ENCODE measurements at regions not wholly inside any gene's neighbourhood (a gene's known extent, or its start where the extent isn't known, plus 50 kb on each side); places are given as distances from the start of the nearest gene placed in this dataset.
"Not testable (repeated sequence)": the region's sequence is repeated elsewhere in the genome, so short reads cannot be mapped to it uniquely, and the experiment has no call there.

- DNase-seq (ENCODE audit: low read depth in 1 of 2, low spot score in 1 of 2) = no peak
Observed at GRCh38 chr6:15096894-15097837, 148.7 kb upstream of the JARID2 start.

- no peak for DNase-seq (ENCODE audit: low read depth in 1 of 2, low spot score in 1 of 2)
Observed at GRCh38 chr6:15101130-15101529, 144.7 kb upstream of the JARID2 start.

- DNase-seq (ENCODE audit: low read depth in 1 of 2, low spot score in 1 of 2) = no peak
Observed at GRCh38 chr6:15102241-15102640, 143.6 kb upstream of the JARID2 start.

- DNase-seq (ENCODE audit: low read depth in 1 of 2, low spot score in 1 of 2) = no peak
Observed at GRCh38 chr6:15106958-15107643, 138.8 kb upstream of the JARID2 start.

- DNase-seq (ENCODE audit: low read depth in 1 of 2, low spot score in 1 of 2) = no peak
Observed at GRCh38 chr6:15107644-15108382, 138.1 kb upstream of the JARID2 start.

GRCh38 chr6:15108383-15108715, 137.5 kb upstream of the JARID2 start:
- no peak for DNase-seq (ENCODE audit: low read depth in 1 of 2, low spot score in 1 of 2)

GRCh38 chr6:15109338-15110090, 136.4 kb upstream of the JARID2 start:
- DNase-seq (ENCODE audit: low read depth in 1 of 2, low spot score in 1 of 2) = no peak

GRCh38 chr6:15110726-15111354, 135.0 kb upstream of the JARID2 start:
- DNase-seq (ENCODE audit: low read depth in 1 of 2, low spot score in 1 of 2) = no peak

- not testable (repeated sequence) for DNase-seq (ENCODE audit: low read depth in 1 of 2, low spot score in 1 of 2)
Observed at GRCh38 chr6:15111576-15111975, 134.3 kb upstream of the JARID2 start.

GRCh38 chr6:15113587-15113986, 132.3 kb upstream of the JARID2 start:
- no peak for DNase-seq (ENCODE audit: low read depth in 1 of 2, low spot score in 1 of 2)

GRCh38 chr6:15114061-15114460, 131.8 kb upstream of the JARID2 start:
- no peak for DNase-seq (ENCODE audit: low read depth in 1 of 2, low spot score in 1 of 2)

- no peak for DNase-seq (ENCODE audit: low read depth in 1 of 2, low spot score in 1 of 2)
Observed at GRCh38 chr6:15116889-15117288, 129.0 kb upstream of the JARID2 start.

- no peak for DNase-seq (ENCODE audit: low read depth in 1 of 2, low spot score in 1 of 2)
Observed at GRCh38 chr6:15121443-15121842, 124.4 kb upstream of the JARID2 start.

GRCh38 chr6:15121977-15122550, 123.8 kb upstream of the JARID2 start:
- no peak for DNase-seq (ENCODE audit: low read depth in 1 of 2, low spot score in 1 of 2)

- DNase-seq (ENCODE audit: low read depth in 1 of 2, low spot score in 1 of 2) = no peak
Observed at GRCh38 chr6:15129887-15130286, 116.0 kb upstream of the JARID2 start.

GRCh38 chr6:15131234-15131633, 114.6 kb upstream of the JARID2 start:
- DNase-seq (ENCODE audit: low read depth in 1 of 2, low spot score in 1 of 2) = no peak

GRCh38 chr6:15131651-15132061, 114.2 kb upstream of the JARID2 start:
- DNase-seq (ENCODE audit: low read depth in 1 of 2, low spot score in 1 of 2) = no peak

GRCh38 chr6:15132167-15132566, 113.7 kb upstream of the JARID2 start:
- DNase-seq (ENCODE audit: low read depth in 1 of 2, low spot score in 1 of 2) = no peak

- DNase-seq (ENCODE audit: low read depth in 1 of 2, low spot score in 1 of 2) = no peak
Observed at GRCh38 chr6:15132854-15133670, 112.8 kb upstream of the JARID2 start.
